Eye (tissue), 1 donor: ENCODE measurements at regions not wholly inside any gene's neighbourhood (a gene's known extent, or its start where the extent isn't known, plus 50 kb on each side); places are given as distances from the start of the nearest gene placed in this dataset.

Experiments used
- DNase-seq: peaks from one replicate; pipeline ENCODE4 v3.0.0-alpha.2; 2015

DNA sequence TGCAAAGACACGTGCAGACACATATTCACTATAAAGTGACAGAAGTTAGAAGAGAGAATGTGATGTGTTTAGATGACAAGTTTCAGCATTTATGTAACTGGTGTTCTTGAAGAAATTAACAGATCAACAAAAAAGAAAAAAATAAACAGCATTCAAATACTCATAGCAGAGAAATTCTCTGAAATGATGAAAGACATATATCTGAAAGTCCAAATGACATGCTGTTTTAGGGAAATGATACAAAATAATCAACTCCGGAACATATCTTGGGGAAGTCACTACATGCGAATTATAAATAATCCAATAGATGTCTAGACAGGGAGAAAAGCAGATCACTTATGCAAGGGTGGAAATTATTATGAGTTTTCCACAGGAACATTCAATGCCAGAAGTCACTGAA is 146.0 kb downstream of the SPANXN4 start:
- DNase-seq = no peak

DNA sequence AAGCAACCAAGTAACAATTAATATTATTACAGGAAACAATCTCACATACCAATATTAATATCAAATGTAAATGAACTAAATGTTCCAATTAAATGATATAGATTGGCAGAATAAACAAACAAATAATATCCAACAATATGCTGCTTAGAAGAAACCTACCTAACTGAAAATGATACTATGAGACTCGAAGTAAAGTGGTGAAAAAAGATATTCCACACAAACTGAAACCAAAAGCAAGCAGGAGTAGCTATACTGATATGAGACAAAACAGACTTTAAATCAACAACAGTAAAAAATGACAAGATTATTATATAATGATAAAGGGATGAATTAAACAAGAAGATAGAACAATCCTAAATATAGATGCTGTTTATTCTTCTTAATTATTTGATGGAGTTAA is 140.1 kb downstream of the SPANXN4 start:
- no peak for DNase-seq

DNA sequence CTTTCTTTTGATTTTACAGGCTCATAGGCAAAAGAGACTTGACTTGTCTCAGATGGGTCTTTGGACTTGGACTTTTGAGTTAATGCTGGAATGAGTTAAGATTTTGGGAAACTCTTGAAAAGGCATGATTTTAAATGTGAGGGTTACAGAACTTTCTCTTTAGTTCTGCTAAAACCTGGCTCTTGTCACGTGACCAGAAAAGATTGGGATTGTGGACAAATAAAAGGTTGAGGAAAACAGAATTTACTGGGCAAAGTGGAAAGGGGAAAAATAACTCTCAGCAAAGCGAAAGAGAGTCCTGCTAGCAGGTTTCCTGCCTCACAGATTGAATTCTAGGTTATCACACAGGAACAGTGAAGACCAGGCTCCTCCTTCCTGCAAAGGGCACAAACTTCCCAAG is 114.0 kb downstream of the SPANXN4 start:
- DNase-seq = no peak

DNA sequence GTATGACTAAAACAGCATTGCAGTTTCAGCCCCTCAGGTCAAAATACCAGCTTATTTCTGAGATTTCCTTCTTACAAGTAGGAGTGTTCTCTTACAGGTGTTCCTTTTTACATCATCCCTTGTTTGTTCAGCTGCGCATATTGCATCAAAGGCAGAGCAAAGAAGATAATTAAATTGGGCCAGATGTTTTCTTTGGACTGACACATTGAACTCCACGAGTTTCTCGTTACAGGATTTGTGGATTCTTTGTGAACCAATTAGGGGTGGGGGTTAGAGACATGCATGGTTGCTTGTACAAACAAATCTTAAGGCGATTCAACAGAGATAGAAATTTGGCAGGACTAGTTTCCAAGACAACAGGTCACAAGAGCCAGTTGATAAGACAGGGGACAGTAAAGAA is 95.7 kb downstream of the SPANXN4 start:
- peak; percentile 13 for DNase-seq

DNA sequence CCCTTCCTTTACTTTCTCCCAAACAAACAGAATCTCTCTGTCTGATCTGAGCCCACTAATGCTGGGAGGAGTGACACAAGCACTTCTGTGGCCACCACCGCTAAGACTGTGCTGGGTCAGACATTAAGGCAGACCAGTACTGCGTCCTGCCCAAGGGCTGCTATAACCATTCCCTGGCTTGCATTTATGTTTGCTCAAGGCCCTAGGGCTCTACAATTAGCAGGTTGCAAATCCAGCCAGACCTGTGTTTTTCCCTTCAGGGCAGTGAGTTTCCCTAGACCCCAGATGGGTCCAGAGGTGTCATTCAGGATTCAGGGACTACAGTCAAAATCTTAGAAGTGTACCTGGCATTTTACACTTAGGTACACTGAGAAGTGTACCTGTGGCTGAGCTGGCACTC is 89.7 kb downstream of the SPANXN4 start:
- DNase-seq = no peak

DNA sequence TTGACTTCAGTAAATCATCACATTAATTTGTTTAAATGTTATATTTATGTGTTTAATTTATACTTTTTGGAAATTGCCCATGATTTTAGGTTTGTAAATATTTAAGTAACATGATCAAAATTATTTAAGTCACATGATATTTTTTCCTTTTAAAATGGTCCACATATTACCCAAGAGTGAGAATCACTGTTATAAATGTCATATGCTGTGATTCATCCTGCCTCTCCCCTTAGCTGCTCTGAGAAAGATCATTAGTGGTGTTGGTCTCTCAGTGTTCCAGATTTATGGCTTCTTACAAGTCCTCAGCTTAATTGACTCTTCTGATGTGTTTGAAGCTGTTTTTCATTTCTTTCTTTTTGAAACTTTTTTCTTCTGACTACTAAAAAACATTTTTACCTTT is 70.1 kb downstream of the SPANXN4 start:
- DNase-seq = no peak

DNA sequence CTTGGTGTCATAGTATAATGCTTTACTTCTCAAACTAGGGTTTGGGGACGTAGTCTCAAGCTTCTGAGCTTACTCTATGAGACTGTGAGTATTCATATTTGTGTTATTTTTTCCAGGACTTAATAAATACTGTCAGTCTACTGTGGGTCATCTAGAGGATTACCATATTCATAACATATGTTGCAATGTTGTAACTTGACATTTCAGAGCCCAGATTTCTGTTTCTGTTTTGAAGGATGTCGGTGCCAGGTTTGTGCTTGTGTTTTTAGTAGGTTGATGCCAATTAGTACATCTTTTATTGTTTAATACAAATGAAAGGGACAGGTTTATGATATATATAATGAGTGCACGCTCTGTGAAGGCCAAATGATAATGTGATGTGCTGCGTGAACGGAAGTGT is 69.6 kb downstream of the SPANXN4 start:
- DNase-seq = peak; percentile 8

DNA sequence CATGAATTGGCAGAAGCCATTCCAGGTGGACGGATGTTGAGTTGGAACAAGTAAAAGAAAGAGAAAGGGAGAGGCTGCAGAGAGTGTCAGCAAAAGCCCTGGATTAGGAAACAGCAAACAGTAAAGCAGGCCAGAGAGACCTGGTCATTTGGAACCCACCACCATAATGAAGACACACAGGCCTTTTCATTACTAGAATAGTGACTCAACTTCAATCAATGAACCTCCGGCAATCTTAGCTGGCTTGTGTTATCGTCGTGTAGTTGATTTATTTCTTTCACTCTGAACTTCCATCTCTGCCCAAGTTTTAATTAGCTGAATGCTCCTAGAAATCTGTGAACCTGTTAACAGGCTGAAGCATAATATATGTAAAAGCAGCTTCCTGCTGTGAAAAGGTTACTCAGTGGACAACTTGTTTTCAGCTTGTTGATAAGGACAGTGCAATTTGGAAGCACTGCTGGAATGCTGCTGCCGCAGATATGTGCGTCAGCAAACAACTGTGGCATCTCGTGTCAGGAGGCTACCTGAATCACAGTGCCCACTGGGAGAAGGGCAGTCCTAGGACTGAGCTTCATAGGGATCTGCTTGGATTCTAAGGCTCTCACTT is 68.8 kb downstream of the SPANXN4 start:
- DNase-seq = no peak
